ENCODE measurements at regions not wholly inside any gene's neighbourhood (a gene's known extent, or its start where the extent isn't known, plus 50 kb on each side); places are given as distances from the start of the nearest gene placed in this dataset.

- Histone ChIP-seq H3K27ac (no peak overlapping the region), H3K27me3 (no peaks in the 10 kb centered on the region), H3K9me3 (no peaks in the 10 kb centered on the region), H3K36me3 (replicated peaks in 1 of 2; ENCODE audit: insufficient read depth in 1 of 2, low read depth in 2 of 2) (no peaks in the 10 kb centered on the region), H3K4me3 (no peak overlapping the region), H3K4me1 (no peaks in the 10 kb centered on the region)
- DNase-seq: no peak
- no peak for ATAC-seq
- intact Hi-C loops (cut with DNase I): no loop called here
- TF ChIP-seq CTCF (IDR thresholded peaks at IDR 0.05): no peak
- no peak for TF ChIP-seq POLR2A (IDR thresholded peaks at IDR 0.05)
- 64 to 76% methylated on average over 3 of the region's 3 CpGs for WGBS, 2 donors
These were observed 285.5 kb upstream of the WWC1 start for GRCh38 chr5:168005936-168006335.

- intact Hi-C loops (cut with DNase I): no loop called here
- no peaks in the 10 kb centered on the region for H3K27me3 ChIP-seq
- ATAC-seq (no peak), DNase-seq (no peak)
- 69 to 71% methylated on average over 10 of the region's 10 CpGs for WGBS, 2 donors
- H3K27ac ChIP-seq: no peak overlapping the region
- H3K36me3 ChIP-seq (replicated peaks in 1 of 2; ENCODE audit: insufficient read depth in 1 of 2, low read depth in 2 of 2): no peaks in the 10 kb centered on the region
- H3K4me1 ChIP-seq: no peaks in the 10 kb centered on the region
- H3K9me3 ChIP-seq: no peaks in the 10 kb centered on the region
- no peak overlapping the region for H3K4me3 ChIP-seq
- TF ChIP-seq POLR2A (IDR thresholded peaks at IDR 0.05): no peak
- TF ChIP-seq CTCF (IDR thresholded peaks at IDR 0.05): no peak
These were observed 284.9 kb upstream of the WWC1 start for GRCh38 chr5:168006456-168007130.

- intact Hi-C loops (cut with DNase I): no loop called here
- Histone ChIP-seq H3K36me3 (replicated peaks in 1 of 2; ENCODE audit: insufficient read depth in 1 of 2, low read depth in 2 of 2) (no peaks in the 10 kb centered on the region), H3K9me3 (no peaks in the 10 kb centered on the region), H3K27ac (no peak overlapping the region), H3K4me3 (no peak overlapping the region), H3K4me1 (no peaks in the 10 kb centered on the region), H3K27me3 (no peaks in the 10 kb centered on the region)
- DNase-seq (no peak), ATAC-seq (no peak)
- TF ChIP-seq POLR2A (IDR thresholded peaks at IDR 0.05): no peak
- TF ChIP-seq CTCF (IDR thresholded peaks at IDR 0.05): no peak
- WGBS, 2 donors: 74 to 80% methylated on average over 8 of the region's 8 CpGs
These were observed 284.2 kb upstream of the WWC1 start for GRCh38 chr5:168007286-168007685.

GRCh38 chr5:168008555-168008954 is 282.9 kb upstream of the WWC1 start:
- Histone ChIP-seq H3K36me3 (replicated peaks in 1 of 2; ENCODE audit: insufficient read depth in 1 of 2, low read depth in 2 of 2) (no peaks in the 10 kb centered on the region), H3K9me3 (no peaks in the 10 kb centered on the region), H3K27me3 (no peaks in the 10 kb centered on the region), H3K4me3 (no peak overlapping the region), H3K27ac (no peak overlapping the region), H3K4me1 (no peaks in the 10 kb centered on the region)
- ATAC-seq (no peak), DNase-seq (no peak)
- TF ChIP-seq POLR2A (IDR thresholded peaks at IDR 0.05) (no peak), CTCF (IDR thresholded peaks at IDR 0.05) (no peak)
- WGBS, 2 donors: 65 to 77% methylated on average over 4 of the region's 4 CpGs
- intact Hi-C loops (cut with DNase I): no loop called here

- Histone ChIP-seq H3K4me3 (no peak overlapping the region), H3K36me3 (replicated peaks in 1 of 2; ENCODE audit: insufficient read depth in 1 of 2, low read depth in 2 of 2) (no peaks in the 10 kb centered on the region), H3K4me1 (no peaks in the 10 kb centered on the region), H3K27me3 (no peaks in the 10 kb centered on the region), H3K27ac (no peak overlapping the region), H3K9me3 (no peaks in the 10 kb centered on the region)
- 61% methylated on average over 6 of the region's 6 CpGs for WGBS, 2 donors
- DNase-seq: no peak
- no peak for TF ChIP-seq POLR2A (IDR thresholded peaks at IDR 0.05)
- TF ChIP-seq CTCF (IDR thresholded peaks at IDR 0.05): no peak
- intact Hi-C loops (cut with DNase I): no loop called here
- no peak for ATAC-seq
These were observed 280.3 kb upstream of the WWC1 start for GRCh38 chr5:168011096-168011495.
